ENCODE measurements at regions not wholly inside any gene's neighbourhood (a gene's known extent, or its start where the extent isn't known, plus 50 kb on each side); places are given as distances from the start of the nearest gene placed in this dataset.

DNA sequence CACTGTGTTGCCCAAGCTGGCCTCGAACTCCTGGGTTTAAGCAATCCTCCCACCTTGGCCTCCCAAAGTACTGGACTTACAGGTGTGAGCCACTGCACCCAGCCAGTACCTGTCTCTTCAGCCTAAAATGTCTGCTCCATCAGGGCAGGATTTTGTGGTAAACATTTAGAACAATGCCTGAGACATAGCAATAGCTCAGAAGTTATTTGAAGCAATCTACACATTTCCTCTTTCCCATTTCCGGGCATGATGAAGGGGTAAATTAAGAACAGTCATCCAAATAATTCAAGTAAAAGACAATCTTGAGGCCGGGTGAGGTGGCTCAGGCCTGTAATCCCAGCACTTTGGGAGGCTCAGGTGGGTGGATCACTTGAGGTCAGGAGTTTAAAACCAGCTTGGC is 69.0 kb upstream of the ZNF217 start:
- TF ChIP-seq POLR2A (IDR thresholded peaks at IDR 0.05) = no peak
- TF ChIP-seq, protein P1, sequence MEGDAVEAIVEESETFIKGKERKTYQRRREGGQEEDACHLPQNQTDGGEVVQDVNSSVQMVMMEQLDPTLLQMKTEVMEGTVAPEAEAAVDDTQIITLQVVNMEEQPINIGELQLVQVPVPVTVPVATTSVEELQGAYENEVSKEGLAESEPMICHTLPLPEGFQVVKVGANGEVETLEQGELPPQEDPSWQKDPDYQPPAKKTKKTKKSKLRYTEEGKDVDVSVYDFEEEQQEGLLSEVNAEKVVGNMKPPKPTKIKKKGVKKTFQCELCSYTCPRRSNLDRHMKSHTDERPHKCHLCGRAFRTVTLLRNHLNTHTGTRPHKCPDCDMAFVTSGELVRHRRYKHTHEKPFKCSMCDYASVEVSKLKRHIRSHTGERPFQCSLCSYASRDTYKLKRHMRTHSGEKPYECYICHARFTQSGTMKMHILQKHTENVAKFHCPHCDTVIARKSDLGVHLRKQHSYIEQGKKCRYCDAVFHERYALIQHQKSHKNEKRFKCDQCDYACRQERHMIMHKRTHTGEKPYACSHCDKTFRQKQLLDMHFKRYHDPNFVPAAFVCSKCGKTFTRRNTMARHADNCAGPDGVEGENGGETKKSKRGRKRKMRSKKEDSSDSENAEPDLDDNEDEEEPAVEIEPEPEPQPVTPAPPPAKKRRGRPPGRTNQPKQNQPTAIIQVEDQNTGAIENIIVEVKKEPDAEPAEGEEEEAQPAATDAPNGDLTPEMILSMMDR (IDR thresholded peaks at IDR 0.05) = no peak

All from right lobe of liver (tissue), 4 donors.